ENCODE measurements at regions not wholly inside any gene's neighbourhood (a gene's known extent, or its start where the extent isn't known, plus 50 kb on each side); places are given as distances from the start of the nearest gene placed in this dataset.

GRCh38 chr2:215770668-215771067 is 242.7 kb downstream of the MREG start:
- TF ChIP-seq CTCF (IDR thresholded peaks at IDR 0.05) (no peak), MAX (CRISPR knock-in tag; IDR thresholded peaks at IDR 0.05) (no peak), PREB (CRISPR knock-in tag; IDR thresholded peaks at IDR 0.05; ENCODE audit: borderline replicate concordance) (no peak), ZNF671 (CRISPR knock-in tag; IDR thresholded peaks at IDR 0.05) (no peak), E2F5 (CRISPR knock-in tag; IDR thresholded peaks at IDR 0.05) (no peak), ESRRA (CRISPR knock-in tag; IDR thresholded peaks at IDR 0.05; ENCODE audit: borderline replicate concordance) (no peak), NR3C1 (CRISPR knock-in tag; conservative IDR thresholded peaks at IDR 0.05; ENCODE audit: low read depth) (no peak), NFYB (CRISPR knock-in tag; conservative IDR thresholded peaks at IDR 0.05; ENCODE audit: low read depth) (no peak), ZNF121 (CRISPR knock-in tag; IDR thresholded peaks at IDR 0.05) (no peak), ATF2 (CRISPR knock-in tag; IDR thresholded peaks at IDR 0.05; ENCODE audit: borderline replicate concordance, low read depth) (no peak), ATF6 (CRISPR knock-in tag; IDR thresholded peaks at IDR 0.05) (no peak), ELF4 (CRISPR knock-in tag; IDR thresholded peaks at IDR 0.05; ENCODE audit: low read depth) (no peak), HMGXB4 (CRISPR knock-in tag; IDR thresholded peaks at IDR 0.05) (no peak), TEAD4 (CRISPR knock-in tag; IDR thresholded peaks at IDR 0.05) (no peak)
